ENCODE measurements at regions not wholly inside any gene's neighbourhood (a gene's known extent, or its start where the extent isn't known, plus 50 kb on each side); places are given as distances from the start of the nearest gene placed in this dataset.

DNA sequence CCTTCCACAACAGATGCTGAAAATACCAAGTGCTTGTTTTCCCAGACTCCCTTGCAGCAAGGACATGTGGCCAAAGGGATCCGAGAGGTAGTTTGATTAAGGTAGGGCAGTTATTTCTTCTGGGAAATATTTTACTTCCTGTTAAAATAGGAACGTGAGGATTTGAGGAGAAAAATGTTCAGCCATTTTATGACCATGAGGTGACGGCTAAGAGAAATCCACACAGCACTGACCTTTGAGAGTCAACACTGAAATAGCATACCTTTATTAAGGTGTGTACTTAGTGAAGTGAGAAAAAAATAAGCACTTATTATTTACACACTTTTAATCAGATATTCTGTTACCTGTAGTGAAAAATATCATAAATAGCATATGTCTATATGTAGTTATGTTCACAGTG lies 133.9 kb downstream of the PPP1R3A start:
- TF ChIP-seq, protein P1, sequence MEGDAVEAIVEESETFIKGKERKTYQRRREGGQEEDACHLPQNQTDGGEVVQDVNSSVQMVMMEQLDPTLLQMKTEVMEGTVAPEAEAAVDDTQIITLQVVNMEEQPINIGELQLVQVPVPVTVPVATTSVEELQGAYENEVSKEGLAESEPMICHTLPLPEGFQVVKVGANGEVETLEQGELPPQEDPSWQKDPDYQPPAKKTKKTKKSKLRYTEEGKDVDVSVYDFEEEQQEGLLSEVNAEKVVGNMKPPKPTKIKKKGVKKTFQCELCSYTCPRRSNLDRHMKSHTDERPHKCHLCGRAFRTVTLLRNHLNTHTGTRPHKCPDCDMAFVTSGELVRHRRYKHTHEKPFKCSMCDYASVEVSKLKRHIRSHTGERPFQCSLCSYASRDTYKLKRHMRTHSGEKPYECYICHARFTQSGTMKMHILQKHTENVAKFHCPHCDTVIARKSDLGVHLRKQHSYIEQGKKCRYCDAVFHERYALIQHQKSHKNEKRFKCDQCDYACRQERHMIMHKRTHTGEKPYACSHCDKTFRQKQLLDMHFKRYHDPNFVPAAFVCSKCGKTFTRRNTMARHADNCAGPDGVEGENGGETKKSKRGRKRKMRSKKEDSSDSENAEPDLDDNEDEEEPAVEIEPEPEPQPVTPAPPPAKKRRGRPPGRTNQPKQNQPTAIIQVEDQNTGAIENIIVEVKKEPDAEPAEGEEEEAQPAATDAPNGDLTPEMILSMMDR (IDR thresholded peaks at IDR 0.05; ENCODE audit: unreplicated experiment), result no peak
- Mint-ChIP-seq H3K36me3 (ENCODE audit: insufficient read depth) (no peaks in the 10 kb centered on the region), H3K9me3 (ENCODE audit: low read depth) (no peaks in the 10 kb centered on the region)

DNA sequence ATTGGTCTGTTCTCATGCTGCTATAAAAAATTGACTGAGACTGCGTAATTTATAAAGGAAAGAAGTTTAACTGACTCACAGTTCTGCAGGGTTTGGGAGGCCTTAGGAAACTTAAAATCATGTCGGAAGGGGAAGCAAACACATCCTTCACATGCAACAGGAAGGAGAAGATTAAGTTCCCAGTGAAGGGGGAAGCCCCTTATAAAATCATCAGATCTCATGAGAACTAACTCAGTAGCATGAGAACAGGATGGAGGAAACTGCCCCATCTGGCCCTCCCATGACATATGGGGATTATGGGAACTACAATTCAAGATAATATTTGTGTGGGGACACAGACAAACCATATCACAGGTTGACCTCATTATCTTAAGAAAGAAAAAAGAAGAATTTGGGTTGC lies 134.5 kb downstream of the PPP1R3A start:
- TF ChIP-seq, protein P1 (IDR thresholded peaks at IDR 0.05; ENCODE audit: unreplicated experiment), result no peak

More for the DNA sequence above, 133.9 kb downstream of the PPP1R3A start:
- Mint-ChIP-seq H3K27ac (no peak overlapping the region), H3K4me1 (ENCODE audit: low read depth) (peaks cover 5% of the 10 kb centered on the region), H3K4me3 (ENCODE audit: low read depth) (no peak overlapping the region), H3K27me3 (no peaks in the 10 kb centered on the region)
- no peak for DNase-seq (ENCODE audit: low spot score, unreplicated experiment)

GRCh38 chr7:113783403-113783802 lies 135.4 kb downstream of the PPP1R3A start:
- Mint-ChIP-seq H3K4me3 (ENCODE audit: low read depth) (no peak overlapping the region), H3K9me3 (ENCODE audit: low read depth) (no peaks in the 10 kb centered on the region), H3K27me3 (no peaks in the 10 kb centered on the region), H3K4me1 (ENCODE audit: low read depth) (peaks cover 5% of the 10 kb centered on the region), H3K27ac (no peak overlapping the region), H3K36me3 (ENCODE audit: insufficient read depth) (no peaks in the 10 kb centered on the region)
- TF ChIP-seq, protein P1 (IDR thresholded peaks at IDR 0.05; ENCODE audit: unreplicated experiment), result no peak
- no peak for DNase-seq (ENCODE audit: low spot score, unreplicated experiment)

More for the DNA sequence above, 134.5 kb downstream of the PPP1R3A start:
- no peaks in the 10 kb centered on the region for H3K9me3 Mint-ChIP-seq (ENCODE audit: low read depth)
- no peaks in the 10 kb centered on the region for H3K36me3 Mint-ChIP-seq (ENCODE audit: insufficient read depth)
- H3K27me3 Mint-ChIP-seq, result no peaks in the 10 kb centered on the region
- peaks cover 5% of the 10 kb centered on the region for H3K4me1 Mint-ChIP-seq (ENCODE audit: low read depth)
- H3K27ac Mint-ChIP-seq, result no peak overlapping the region
- H3K4me3 Mint-ChIP-seq (ENCODE audit: low read depth), result no peak overlapping the region
- DNase-seq (ENCODE audit: low spot score, unreplicated experiment), result no peak

DNA sequence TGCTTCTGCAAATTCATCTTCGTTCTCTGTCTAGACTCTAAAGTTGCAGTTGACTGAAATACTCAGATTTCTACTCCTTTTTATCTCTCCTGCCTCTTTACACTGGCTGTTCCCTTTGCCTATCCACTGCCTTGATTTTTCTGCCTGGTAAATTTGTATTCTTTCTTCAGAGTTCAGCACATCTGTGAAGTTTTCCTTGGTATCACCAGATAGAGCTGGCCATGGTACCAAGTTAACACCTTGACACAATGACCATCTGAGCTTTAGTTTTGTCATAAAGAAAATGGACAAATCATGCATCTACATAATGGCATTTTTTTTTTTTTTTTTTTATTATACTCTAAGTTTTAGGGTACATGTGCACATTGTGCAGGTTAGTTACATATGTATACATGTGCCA lies 143.0 kb downstream of the PPP1R3A start:
- H3K27ac Mint-ChIP-seq, result no peak overlapping the region
- TF ChIP-seq, protein P1 (IDR thresholded peaks at IDR 0.05; ENCODE audit: unreplicated experiment), result no peak
- no peaks in the 10 kb centered on the region for H3K9me3 Mint-ChIP-seq (ENCODE audit: low read depth)
- no peak for DNase-seq (ENCODE audit: low spot score, unreplicated experiment)
- H3K4me3 Mint-ChIP-seq (ENCODE audit: low read depth), result no peak overlapping the region
- no peaks in the 10 kb centered on the region for H3K27me3 Mint-ChIP-seq
- H3K36me3 Mint-ChIP-seq (ENCODE audit: insufficient read depth), result no peaks in the 10 kb centered on the region
- no peaks in the 10 kb centered on the region for H3K4me1 Mint-ChIP-seq (ENCODE audit: low read depth)

GRCh38 chr7:113775401-113775800 lies 143.4 kb downstream of the PPP1R3A start:
- H3K27me3 Mint-ChIP-seq, result no peaks in the 10 kb centered on the region
- TF ChIP-seq, protein P1 (IDR thresholded peaks at IDR 0.05; ENCODE audit: unreplicated experiment), result no peak
- DNase-seq (ENCODE audit: low spot score, unreplicated experiment), result no peak
- H3K9me3 Mint-ChIP-seq (ENCODE audit: low read depth), result no peaks in the 10 kb centered on the region
- H3K36me3 Mint-ChIP-seq (ENCODE audit: insufficient read depth), result no peaks in the 10 kb centered on the region
- H3K4me1 Mint-ChIP-seq (ENCODE audit: low read depth), result no peaks in the 10 kb centered on the region
- no peak overlapping the region for H3K27ac Mint-ChIP-seq
- H3K4me3 Mint-ChIP-seq (ENCODE audit: low read depth), result no peak overlapping the region
